ENCODE measurements at regions not wholly inside any gene's neighbourhood (a gene's known extent, or its start where the extent isn't known, plus 50 kb on each side); places are given as distances from the start of the nearest gene placed in this dataset.

GRCh38 chr4:128338634-128339355 is 51.2 kb upstream of the PGRMC2 start:
- peak; percentile 38 for DNase-seq (ENCODE audit: unreplicated experiment)
- ChIA-PET CTCF (interaction anchor here (0.5 kb wide), 1 partner anchor 29 kb away, joined by 3 read pairs; no protein-coding TSS in a partner anchor), POLR2A (interaction anchor here (0.5 kb wide), 1 partner anchor 106 kb away, joined by 3 read pairs; no protein-coding TSS in a partner anchor)
- TF ChIP-seq, protein P1, sequence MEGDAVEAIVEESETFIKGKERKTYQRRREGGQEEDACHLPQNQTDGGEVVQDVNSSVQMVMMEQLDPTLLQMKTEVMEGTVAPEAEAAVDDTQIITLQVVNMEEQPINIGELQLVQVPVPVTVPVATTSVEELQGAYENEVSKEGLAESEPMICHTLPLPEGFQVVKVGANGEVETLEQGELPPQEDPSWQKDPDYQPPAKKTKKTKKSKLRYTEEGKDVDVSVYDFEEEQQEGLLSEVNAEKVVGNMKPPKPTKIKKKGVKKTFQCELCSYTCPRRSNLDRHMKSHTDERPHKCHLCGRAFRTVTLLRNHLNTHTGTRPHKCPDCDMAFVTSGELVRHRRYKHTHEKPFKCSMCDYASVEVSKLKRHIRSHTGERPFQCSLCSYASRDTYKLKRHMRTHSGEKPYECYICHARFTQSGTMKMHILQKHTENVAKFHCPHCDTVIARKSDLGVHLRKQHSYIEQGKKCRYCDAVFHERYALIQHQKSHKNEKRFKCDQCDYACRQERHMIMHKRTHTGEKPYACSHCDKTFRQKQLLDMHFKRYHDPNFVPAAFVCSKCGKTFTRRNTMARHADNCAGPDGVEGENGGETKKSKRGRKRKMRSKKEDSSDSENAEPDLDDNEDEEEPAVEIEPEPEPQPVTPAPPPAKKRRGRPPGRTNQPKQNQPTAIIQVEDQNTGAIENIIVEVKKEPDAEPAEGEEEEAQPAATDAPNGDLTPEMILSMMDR (IDR thresholded peaks at IDR 0.05; ENCODE audit: unreplicated experiment): no peak
- no peaks in the 10 kb centered on the region for H3K27me3 Mint-ChIP-seq (ENCODE audit: insufficient read depth, unreplicated experiment)
- no peaks in the 10 kb centered on the region for H3K36me3 Mint-ChIP-seq (ENCODE audit: insufficient read depth, unreplicated experiment)
- H3K9me3 Mint-ChIP-seq (ENCODE audit: unreplicated experiment): no peaks in the 10 kb centered on the region
- peaks cover 12% of the 10 kb centered on the region for H3K4me1 Mint-ChIP-seq (ENCODE audit: insufficient read depth, unreplicated experiment)
- H3K27ac Mint-ChIP-seq (ENCODE audit: low read depth, unreplicated experiment): no peak overlapping the region
- intact Hi-C loops (cut with micrococcal nuclease): no loop called here
- H3K4me3 Mint-ChIP-seq (ENCODE audit: unreplicated experiment): no peak overlapping the region
- BruUV-seq (replicated peaks): no TSS peak

- TF ChIP-seq, protein P1 (IDR thresholded peaks at IDR 0.05; ENCODE audit: unreplicated experiment): no peak
- BruUV-seq (replicated peaks): no TSS peak
- intact Hi-C loops (cut with micrococcal nuclease): no loop called here
- Mint-ChIP-seq H3K27ac (ENCODE audit: low read depth, unreplicated experiment) (no peak overlapping the region), H3K27me3 (ENCODE audit: insufficient read depth, unreplicated experiment) (no peaks in the 10 kb centered on the region), H3K4me1 (ENCODE audit: insufficient read depth, unreplicated experiment) (peaks cover 12% of the 10 kb centered on the region), H3K36me3 (ENCODE audit: insufficient read depth, unreplicated experiment) (no peaks in the 10 kb centered on the region), H3K9me3 (ENCODE audit: unreplicated experiment) (no peaks in the 10 kb centered on the region), H3K4me3 (ENCODE audit: unreplicated experiment) (no peak overlapping the region)
- POLR2A ChIA-PET: no interaction called here
- no peak for DNase-seq (ENCODE audit: unreplicated experiment)
- CTCF ChIA-PET: no interaction called here
These were observed 50.2 kb upstream of the PGRMC2 start for GRCh38 chr4:128337863-128338262.

Data from MCF 10A (cell line).